ENCODE measurements at regions not wholly inside any gene's neighbourhood (a gene's known extent, or its start where the extent isn't known, plus 50 kb on each side); places are given as distances from the start of the nearest gene placed in this dataset.
"Not testable (repeated sequence)": the region's sequence is repeated elsewhere in the genome, so short reads cannot be mapped to it uniquely, and the experiment has no call there.

DNA sequence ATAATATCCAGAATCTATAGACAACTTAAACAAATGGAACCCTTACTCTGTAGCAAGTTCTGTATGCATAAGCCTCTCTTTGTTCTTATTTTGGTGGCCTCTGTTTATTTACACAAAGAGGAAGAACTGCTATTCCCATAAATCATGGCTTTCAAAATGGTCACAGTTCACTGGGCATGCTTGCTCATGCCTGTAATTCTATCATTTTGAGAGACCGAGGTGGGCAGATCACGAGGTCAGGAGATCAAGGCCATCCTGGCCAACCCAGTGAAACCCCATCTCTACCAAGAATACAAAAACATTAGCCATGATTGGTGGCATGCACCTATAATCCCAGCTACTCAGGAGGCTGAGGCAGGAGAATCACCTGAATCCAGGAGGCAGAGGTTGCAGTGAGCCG lies 307.3 kb upstream of the ZNF337 start:
- DNase-seq (ENCODE audit: low spot score); intact Hi-C loops (cut with DNase I): not testable (repeated sequence)

- intact Hi-C loops (cut with DNase I): not testable (repeated sequence)
These were observed 300.9 kb upstream of the ZNF337 start for GRCh38 chr20:25997367-25998038.

DNA sequence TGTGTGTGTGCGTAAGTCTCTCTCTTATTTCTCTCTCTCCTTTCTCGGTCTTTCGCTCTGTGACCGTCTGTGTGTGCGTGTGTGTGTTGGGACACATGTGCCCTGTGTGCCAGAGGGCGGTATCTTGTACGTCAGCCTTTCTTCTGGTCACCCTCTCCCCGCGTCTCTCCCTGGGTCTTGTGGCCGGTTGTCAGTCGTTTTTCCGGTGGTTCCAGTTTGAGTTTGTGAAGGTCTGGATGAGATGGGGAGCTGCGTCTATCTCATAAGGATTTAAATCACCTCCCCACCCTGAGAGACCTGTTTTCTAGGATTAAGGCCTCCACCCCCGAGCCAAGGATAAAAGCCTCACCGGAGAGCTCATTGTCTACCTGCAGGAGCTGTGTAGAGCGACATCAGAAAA lies 295.5 kb upstream of the ZNF337 start:
- no peak for DNase-seq (ENCODE audit: low spot score)
- intact Hi-C loops (cut with DNase I): no loop called here

More at GRCh38 chr20:25997367-25998038, 300.9 kb upstream of the ZNF337 start:
- DNase-seq (ENCODE audit: low spot score): not testable (repeated sequence)

DNA sequence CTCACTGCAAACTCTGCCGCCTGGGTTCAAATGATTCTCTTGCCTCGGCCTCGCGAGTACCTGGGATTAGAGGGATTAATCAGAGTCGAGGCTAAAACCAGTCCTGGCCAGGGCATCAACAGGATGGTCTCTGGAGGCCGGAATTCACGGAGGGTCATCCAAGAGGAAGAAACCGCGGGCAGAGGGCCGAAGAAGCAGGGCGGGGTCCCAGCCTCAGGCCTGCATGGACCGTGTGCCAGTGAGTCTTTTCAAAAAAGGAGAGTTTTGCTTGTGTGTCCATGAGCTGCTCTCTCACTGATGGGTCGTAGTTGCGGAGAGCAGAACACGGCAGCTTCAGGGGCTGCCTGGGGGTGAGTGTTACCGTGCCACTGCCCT lies 295.1 kb upstream of the ZNF337 start:
- no peak for DNase-seq (ENCODE audit: low spot score)
- intact Hi-C loops (cut with DNase I): no loop called here

DNA sequence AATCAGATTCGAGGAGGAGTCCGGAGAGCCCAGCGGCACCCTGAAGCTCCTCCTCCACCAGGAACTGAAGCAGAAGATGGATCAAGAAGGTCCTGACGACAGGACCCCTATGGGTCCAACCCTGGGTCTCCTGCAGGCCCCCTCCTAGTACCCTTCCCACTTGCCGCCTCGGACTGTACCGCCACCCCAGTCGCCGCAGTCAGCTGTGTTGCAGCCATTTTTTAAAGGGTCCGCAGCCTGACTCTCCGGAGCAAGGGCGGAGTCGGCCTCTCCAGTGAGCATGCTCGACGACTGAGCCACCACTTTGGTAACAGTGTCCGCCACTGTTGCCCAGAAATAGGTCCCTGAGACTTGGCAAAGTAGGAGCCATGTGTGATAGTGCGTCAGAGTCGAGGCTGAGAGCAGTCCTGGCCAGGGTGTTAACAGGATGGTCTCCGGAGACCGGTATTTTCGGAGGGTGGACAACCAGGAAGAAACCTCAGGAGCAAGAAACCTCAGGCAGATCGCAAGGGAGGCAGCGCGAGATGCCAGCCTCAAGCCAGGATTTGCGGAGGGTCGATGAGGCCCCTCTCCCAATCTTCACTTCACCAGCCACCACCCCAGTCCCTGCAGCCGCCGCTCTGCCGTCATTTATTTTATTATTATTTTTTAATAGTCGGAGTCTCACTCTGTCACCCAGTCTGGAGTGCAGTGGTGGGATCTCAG lies 294.6 kb upstream of the ZNF337 start:
- intact Hi-C loops (cut with DNase I): no loop called here
- no peak for DNase-seq (ENCODE audit: low spot score)

GRCh38 chr20:25989686-25990085 lies 293.0 kb upstream of the ZNF337 start:
- DNase-seq (ENCODE audit: low spot score); intact Hi-C loops (cut with DNase I): not testable (repeated sequence)

DNA sequence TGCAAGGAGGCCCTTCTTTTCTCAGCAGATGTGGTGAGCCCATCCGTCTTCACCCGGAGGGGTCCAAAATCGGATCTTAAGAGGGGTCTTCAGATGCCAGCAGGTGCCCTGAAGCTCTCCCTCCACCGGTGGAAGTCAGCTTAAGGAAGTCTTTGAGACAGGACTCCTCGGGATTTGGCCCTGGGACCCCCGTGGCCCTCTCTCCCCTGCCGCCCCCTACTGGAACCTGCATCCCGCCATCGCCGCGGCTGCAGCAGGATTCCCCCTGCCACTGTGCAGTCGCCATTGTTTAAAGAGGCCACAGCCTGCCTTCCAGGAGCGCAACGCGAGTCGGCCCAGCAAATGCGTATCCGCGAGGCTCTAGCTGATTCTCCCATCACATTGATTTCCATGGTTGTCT lies 292.5 kb upstream of the ZNF337 start:
- DNase-seq (ENCODE audit: low spot score): no peak
- intact Hi-C loops (cut with DNase I): no loop called here

DNA sequence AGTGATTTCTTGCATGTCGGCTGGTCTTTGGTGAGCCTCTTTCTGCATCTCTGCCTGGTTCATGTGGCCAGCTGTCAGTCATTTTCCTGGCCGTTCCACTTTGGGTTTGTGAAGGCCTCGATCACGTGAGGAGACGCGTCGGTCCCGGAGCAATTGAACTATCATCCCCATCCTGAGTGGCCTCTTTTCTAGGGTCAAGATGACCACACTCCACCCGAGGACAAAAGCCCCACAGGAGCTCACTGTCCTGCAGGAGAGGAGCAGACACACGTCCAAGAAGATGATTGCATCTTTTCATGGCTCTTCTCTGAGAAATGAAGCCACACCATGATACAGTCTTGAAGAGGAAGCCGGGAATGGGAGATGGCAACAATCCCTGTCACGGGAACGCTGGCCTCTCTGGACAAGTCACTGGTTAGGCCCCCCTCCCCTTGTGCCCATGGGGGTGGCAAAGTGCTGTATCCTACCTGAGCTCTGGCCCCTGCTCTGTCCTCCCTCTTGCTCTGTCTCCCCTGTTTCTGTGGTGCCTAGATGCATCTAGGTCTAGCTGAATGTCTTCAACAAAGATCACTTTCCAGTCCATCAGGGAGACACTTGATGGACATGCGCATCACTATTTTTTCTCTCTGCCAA lies 291.4 kb upstream of the ZNF337 start:
- DNase-seq (ENCODE audit: low spot score); intact Hi-C loops (cut with DNase I): not testable (repeated sequence)

DNA sequence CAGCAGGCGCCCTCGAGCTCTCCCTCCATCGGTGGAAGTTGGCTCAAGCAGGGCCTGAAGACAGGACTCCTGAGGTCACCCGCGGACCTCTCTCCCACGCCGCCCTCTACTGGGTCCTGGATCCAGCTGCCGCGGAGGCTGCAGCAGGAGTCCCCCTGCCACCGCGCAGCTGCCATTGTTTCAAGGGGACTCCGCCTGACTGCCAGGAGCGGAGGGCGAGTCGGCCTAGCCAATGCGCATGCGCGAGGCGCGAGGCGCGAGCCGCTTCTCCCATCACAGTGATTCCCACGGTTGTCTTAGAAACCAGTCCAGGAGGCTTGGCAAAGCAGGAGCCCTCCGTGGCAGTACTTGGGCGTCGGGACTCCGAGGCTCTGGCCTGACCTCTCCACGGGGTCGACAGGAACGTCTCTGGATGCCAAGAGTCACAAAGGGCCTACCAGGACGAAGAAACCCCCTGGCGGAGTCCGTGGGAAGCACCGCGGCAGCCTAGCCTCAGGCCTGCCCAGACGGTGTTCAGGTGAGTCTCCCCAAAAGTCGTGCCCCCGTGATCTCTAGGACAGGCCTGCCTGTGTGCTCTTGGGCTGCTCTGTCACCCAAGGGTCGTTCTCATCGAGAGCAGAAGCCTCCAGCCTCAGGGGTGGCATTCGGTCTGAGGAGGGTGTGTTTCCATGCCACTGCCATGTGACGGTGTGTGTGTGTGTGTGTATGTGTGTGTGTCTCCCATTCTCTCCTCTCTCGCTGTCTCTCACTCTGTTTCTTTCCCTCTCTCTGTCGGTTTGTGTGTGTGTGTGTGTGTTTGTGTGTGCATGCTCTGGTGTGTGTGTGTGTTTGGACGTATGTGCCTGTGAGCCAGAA lies 290.6 kb upstream of the ZNF337 start:
- intact Hi-C loops (cut with DNase I): no loop called here

GRCh38 chr20:25985597-25985996 lies 288.9 kb upstream of the ZNF337 start:
- no peak for DNase-seq (ENCODE audit: low spot score)
- intact Hi-C loops (cut with DNase I): no loop called here

More for the DNA sequence above, 290.6 kb upstream of the ZNF337 start:
- no peak for DNase-seq (ENCODE audit: low spot score)

GRCh38 chr20:25984933-25985332 lies 288.3 kb upstream of the ZNF337 start:
- no peak for DNase-seq (ENCODE audit: low spot score)
- intact Hi-C loops (cut with DNase I): no loop called here

DNA sequence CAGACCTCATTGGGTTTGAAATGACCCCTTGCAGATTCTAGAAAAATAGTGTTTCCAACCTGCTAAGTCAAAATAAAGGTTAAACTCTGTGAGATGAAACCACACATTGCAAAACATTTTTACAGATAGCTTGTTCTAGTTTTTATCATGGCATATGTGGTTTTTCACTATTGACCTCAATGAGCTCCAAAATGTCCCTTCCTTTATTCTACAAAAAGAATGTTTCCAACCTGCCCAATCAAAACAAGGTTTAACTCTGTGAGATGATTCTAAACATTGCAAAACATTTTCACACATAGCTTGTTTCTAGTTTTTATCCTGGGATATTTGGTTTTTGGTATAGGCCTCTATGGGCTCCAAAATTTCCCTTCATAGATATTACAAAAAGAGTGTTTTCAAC lies 286.0 kb upstream of the ZNF337 start:
- DNase-seq (ENCODE audit: low spot score); intact Hi-C loops (cut with DNase I): not testable (repeated sequence)

- intact Hi-C loops (cut with DNase I): loop anchor here in 1 of 2 donors (5.0 kb wide), 1 partner anchor 189 kb away; no protein-coding TSS in a partner anchor
These were observed 282.0 kb upstream of the ZNF337 start for GRCh38 chr20:25978450-25979190.

DNA sequence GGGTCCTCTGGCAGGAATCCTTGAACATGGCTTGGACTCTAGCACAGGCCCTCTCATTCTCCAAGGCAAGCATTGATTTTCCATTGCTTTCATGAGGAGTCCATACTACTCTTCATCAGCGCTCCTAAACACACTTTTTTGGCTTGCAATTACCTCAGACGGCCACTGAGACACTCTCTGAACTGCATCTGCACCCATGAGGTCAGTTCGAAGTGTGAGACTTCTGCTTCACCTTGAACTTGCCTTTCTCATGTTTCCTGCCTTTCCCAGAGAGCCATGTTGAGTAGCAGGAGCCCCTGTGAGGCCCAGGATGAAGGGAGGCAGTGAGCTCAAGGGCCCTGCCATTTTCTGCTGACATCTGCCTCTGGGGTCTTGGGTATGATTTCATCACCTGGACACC lies 279.2 kb upstream of the ZNF337 start:
- intact Hi-C loops (cut with DNase I): loop anchor here in 1 of 2 donors (5.0 kb wide), 1 partner anchor 191 kb away; no protein-coding TSS in a partner anchor

More at GRCh38 chr20:25978450-25979190, 282.0 kb upstream of the ZNF337 start:
- not testable (repeated sequence) for DNase-seq (ENCODE audit: low spot score)

DNA sequence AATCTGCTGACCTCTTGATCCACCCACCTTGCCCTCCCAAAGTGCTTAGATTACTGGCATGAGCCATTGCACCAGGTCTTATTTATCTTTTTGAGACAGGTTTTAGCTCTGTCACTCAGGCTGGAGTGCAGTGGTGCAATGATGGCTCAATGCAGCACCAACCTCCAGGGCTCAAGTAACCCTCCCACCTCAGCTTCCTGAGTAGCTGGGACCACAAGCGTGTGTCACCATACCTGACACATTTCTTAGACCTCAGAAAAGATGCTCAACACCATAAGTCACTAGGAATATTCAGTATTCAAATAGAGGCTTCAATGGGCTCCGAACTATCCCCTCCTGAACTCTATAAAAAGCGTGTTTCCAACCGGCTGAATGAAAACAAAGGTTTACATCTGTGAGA lies 268.6 kb upstream of the ZNF337 start:
- intact Hi-C loops (cut with DNase I); DNase-seq (ENCODE audit: low spot score): not testable (repeated sequence)

More for the DNA sequence above, 279.2 kb upstream of the ZNF337 start:
- not testable (repeated sequence) for DNase-seq (ENCODE audit: low spot score)

- not testable (repeated sequence) for DNase-seq (ENCODE audit: low spot score)
These were observed 257.2 kb upstream of the ZNF337 start for GRCh38 chr20:25953876-25954275.

GRCh38 chr20:25935230-25935629 lies 238.6 kb upstream of the ZNF337 start:
- intact Hi-C loops (cut with DNase I); DNase-seq (ENCODE audit: low spot score): not testable (repeated sequence)

More at GRCh38 chr20:25953876-25954275, 257.2 kb upstream of the ZNF337 start:
- intact Hi-C loops (cut with DNase I): not testable (repeated sequence)

DNA sequence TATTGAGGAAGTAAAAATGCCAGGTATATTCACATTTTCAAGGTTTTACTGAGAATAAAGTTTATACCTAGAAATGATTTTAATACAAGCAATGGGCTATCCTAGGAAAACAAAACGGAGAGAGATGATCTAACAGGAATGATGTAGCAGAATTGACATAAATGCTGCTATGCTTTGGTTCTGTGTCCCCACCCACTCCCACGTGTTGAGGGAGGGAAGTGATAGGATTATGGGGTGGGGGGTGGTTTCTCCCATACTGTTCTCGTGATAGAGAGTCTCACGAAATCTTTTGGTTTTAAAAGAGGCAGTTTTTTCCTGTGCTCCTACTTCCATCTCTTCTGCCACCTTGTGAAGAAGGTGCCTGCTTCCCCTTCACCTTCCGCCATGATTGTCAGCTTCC lies 236.2 kb upstream of the ZNF337 start:
- intact Hi-C loops (cut with DNase I); DNase-seq (ENCODE audit: low spot score): not testable (repeated sequence)
